ENCODE measurements at regions not wholly inside any gene's neighbourhood (a gene's known extent, or its start where the extent isn't known, plus 50 kb on each side); places are given as distances from the start of the nearest gene placed in this dataset.

DNA sequence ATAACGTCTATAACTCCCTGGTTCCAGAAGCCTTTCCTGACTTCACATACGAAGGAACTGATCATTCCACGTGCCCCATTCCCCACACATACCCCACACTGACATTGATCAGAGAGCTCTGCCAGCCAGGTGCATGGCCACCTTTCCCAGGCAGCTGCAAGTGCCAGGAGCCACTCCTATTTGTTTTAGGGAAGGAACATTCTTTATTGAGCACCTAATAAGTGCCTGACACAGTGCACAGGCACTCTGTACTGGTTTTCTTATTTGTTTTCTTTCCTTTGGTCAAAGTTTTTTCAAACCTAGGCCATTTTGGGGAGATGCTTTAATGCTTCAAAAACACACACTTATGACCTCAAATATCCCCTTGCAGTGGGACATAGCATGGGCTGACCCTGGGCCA is 50.0 kb downstream of the PITPNM2 start:
- no peaks in the 10 kb centered on the region for H3K9me3 Mint-ChIP-seq
- H3K4me3 Mint-ChIP-seq, result no peak overlapping the region
- H3K36me3 Mint-ChIP-seq (ENCODE audit: low read depth), result no peaks in the 10 kb centered on the region
- H3K4me1 Mint-ChIP-seq (ENCODE audit: low read depth), result peaks cover 26% of the 10 kb centered on the region
- no peaks in the 10 kb centered on the region for H3K27me3 Mint-ChIP-seq
- DNase-seq, result no peak
- no peak overlapping the region for H3K27ac Mint-ChIP-seq

DNA sequence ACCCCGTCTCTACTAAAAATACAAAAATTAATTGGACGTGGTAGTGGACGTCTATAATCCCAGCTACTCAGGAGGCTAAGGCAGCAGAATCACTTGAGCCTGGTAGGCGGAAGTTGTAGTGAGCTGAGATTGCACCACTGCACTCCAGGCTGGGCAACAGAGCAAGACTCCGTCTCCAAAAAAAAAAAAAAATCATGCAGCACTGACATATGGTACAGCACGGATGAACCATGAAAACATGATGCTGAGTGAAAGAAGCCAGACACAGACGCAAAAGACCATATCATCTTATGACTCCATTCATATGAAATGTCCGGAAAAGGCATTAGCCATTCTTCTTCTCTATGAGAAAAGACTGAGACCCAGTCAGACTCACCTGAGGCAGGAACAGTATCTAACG is 50.4 kb downstream of the PITPNM2 start:
- Mint-ChIP-seq H3K27me3 (no peaks in the 10 kb centered on the region), H3K27ac (no peak overlapping the region), H3K9me3 (no peaks in the 10 kb centered on the region), H3K36me3 (ENCODE audit: low read depth) (no peaks in the 10 kb centered on the region), H3K4me3 (no peak overlapping the region), H3K4me1 (ENCODE audit: low read depth) (peaks cover 21% of the 10 kb centered on the region)
- no peak for DNase-seq

DNA sequence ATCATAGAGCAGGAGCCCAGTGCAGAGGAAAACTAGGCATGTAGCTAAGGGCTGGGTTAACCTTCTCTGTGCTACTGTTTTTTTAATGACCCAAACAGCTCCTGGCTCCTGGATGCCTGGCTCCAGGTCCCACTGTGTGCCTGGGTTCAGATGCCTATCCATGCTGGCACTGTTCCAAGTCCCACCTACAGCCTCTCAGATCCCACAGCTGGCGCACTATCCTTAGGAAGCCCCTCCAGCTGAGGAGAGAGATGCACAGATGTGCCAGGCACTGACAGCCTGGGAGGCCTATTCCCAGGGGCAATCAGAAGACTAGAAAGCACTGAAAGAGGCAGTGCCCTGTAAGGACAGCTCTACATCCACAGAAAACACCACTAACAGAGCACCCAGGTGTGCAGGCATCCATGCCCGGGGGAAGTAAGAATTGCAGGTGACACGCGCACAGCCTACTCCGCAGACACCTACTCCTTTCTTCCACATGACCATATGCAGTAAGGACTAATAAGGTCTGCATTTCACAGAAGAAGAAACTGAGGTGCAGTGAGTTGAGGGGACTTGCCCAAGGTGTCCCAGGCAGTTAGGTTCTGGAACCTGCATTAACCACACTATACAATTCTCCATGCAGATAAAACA is 51.2 kb downstream of the PITPNM2 start:
- Mint-ChIP-seq H3K27me3 (no peaks in the 10 kb centered on the region), H3K9me3 (no peaks in the 10 kb centered on the region), H3K4me3 (no peak overlapping the region), H3K4me1 (ENCODE audit: low read depth) (peaks cover 17% of the 10 kb centered on the region), H3K36me3 (ENCODE audit: low read depth) (no peaks in the 10 kb centered on the region), H3K27ac (no peak overlapping the region)
- DNase-seq, result no peak

DNA sequence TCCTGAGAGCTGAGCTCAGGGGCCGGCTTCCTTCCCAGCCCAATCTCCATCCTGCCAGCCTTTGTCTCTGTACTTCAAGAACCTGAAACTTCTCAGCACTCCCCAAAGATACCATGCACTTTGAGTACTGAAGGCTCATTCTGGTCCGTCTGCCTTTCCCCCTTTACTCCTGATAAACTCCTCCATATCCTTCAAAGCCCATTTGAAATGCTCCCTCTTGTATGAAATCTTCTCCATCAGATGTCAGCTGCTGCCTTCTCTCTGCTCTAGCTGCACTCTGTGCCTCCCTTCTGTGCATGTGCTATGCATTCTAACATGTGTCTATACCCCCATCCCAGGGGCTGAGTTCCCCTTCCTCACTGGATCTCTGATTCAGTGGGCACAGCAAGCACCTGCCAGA is 52.1 kb downstream of the PITPNM2 start:
- Mint-ChIP-seq H3K27ac (no peak overlapping the region), H3K27me3 (no peaks in the 10 kb centered on the region), H3K36me3 (ENCODE audit: low read depth) (no peaks in the 10 kb centered on the region), H3K4me3 (no peak overlapping the region), H3K9me3 (no peaks in the 10 kb centered on the region), H3K4me1 (ENCODE audit: low read depth) (peaks cover 17% of the 10 kb centered on the region)
- DNase-seq, result no peak

DNA sequence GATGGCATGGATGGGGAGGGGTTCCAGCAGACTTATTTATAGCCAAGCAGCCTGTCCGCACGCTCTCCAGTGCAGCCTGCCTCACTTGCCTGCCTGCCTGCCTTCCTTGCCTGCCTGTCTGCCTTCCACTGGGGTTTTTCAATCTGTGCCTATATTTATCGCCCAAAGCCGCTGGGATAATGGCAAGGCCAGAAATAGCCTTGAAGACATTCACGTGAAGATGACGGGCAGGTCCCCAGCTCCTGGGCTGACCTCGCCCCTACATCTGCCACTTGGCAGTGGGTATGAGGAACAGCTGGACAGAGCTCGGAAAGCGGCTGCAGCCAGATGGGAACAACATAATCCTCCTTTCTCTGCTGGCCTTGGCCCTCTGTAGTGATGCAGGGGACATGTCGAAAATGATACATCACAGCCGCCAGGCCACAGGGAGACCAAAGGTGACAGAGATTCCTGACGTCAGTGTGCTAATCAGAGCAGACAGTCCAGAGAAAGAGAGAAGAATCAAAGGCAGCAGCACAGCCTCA is 53.3 kb downstream of the PITPNM2 start:
- H3K4me1 Mint-ChIP-seq (ENCODE audit: low read depth), result peaks cover 11% of the 10 kb centered on the region
- H3K27ac Mint-ChIP-seq, result no peak overlapping the region
- H3K4me3 Mint-ChIP-seq, result no peak overlapping the region
- H3K27me3 Mint-ChIP-seq, result no peaks in the 10 kb centered on the region
- H3K36me3 Mint-ChIP-seq (ENCODE audit: low read depth), result no peaks in the 10 kb centered on the region
- no peaks in the 10 kb centered on the region for H3K9me3 Mint-ChIP-seq
- DNase-seq, result no peak

DNA sequence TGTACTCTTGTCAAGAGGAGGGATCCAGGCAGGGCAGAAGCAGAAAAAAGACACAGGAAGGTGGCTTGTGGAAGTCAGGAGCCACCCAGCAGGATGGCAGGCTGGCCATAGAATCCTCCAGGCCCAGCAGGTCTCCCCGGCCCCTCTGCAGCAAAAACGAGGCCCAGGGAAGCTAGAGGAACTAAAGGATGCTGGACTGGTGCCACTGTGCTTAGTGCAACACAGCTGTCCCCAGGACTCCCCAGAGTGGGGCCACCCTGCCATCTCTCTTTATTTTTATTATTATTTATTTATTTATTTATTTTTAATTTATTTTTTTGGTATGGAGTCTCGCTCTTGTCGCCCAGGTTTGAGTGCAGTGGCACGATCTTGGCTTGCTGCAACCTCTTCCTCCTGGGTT is 54.1 kb downstream of the PITPNM2 start:
- Mint-ChIP-seq H3K27ac (no peak overlapping the region), H3K27me3 (no peaks in the 10 kb centered on the region), H3K36me3 (ENCODE audit: low read depth) (no peaks in the 10 kb centered on the region), H3K9me3 (no peaks in the 10 kb centered on the region), H3K4me1 (ENCODE audit: low read depth) (peaks cover 6% of the 10 kb centered on the region), H3K4me3 (no peak overlapping the region)
- DNase-seq, result no peak

DNA sequence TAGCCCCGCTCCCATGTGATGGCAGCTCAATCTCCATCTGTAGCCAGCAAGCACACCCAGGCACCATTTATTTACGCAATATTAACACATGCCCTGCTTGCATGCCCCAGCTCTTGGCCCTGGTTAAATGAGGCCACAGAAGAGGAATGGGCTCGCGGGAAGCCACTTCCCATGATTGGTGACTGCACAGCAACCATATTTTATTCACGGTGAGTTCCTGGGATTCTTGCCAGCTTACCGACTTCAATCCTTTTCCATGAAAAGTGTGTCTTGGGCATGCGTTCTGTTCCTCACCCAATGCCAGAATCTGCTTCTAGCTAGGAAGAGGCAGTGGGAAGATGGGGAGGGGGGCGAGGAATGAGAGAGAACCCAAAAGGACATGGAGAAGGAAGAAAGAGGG is 54.7 kb downstream of the PITPNM2 start:
- Mint-ChIP-seq H3K36me3 (ENCODE audit: low read depth) (no peaks in the 10 kb centered on the region), H3K4me3 (no peak overlapping the region), H3K9me3 (no peaks in the 10 kb centered on the region), H3K27me3 (no peaks in the 10 kb centered on the region), H3K4me1 (ENCODE audit: low read depth) (peaks cover 8% of the 10 kb centered on the region), H3K27ac (no peak overlapping the region)
- DNase-seq, result no peak

DNA sequence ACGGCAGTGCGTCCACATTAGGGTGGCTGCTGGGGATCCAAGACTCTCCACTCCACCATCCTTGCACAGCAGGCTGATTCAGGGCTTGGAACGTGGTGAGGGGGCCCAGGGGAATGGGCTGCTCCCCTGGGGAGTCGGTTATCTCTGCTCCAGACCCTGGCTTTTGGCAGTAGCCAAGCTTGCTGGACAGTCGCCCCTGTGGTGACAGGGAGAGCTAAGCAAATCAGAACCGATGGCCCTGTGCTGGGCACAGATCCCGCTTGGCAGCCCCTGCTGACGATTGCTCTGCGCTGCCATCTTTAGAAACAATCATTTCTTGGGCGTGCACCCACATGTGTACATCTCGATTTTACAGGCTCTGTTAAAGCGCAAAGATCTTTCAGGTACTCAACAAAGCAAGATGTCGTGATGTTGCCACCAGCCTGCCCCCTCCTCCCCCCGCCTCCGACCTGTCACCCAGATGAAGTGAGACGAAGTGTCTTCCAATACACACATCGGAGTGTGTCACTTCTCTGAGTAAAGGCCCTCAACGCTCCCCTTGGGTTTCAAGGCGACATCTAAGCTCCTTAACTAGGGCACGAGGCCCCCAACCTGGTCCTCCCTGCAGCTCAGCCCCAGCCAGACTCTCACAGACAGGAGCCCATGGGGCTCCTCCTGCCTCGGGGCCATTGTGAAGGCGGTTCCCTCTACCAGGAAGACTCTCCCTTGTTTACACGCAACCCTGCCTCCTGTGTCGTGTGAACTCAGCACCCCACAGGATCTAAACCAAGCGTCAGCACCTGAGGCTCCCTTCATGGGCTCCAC is 55.6 kb downstream of the PITPNM2 start:
- Mint-ChIP-seq H3K4me3 (no peak overlapping the region), H3K27ac (no peak overlapping the region)

DNA sequence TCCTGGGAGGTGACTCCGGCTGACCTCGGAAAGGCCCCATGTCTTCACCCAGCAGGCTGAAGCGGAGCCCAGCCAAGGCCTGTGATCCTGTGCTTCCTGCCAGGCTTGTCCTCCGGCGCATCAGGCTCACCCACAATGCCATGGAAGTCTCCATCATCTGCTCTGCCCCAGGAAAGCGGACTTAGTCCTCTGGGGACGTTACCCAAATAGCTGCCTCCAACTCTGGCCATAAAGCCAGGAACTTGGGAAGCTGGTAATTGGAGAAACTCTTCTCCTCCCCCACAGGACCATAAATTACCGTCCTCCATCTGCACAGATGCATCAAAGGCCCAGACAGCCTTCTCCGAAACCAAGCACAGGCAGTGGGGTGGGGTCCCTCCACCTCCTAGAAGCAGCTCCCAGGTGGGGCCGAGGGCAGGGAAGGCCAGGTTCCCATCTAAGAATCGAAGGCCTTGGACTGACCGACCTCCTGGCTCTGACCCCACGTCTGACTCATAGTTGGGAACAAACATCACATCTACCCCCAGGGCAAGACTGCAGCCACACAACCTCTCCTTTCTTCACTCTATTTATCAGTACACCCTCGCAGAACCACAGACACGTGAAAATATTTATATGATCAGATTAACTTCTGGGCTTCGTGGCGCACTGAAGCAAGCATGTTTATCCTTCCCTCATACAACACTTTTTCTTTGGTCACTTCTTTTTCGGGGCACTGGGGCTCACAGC is 56.4 kb downstream of the PITPNM2 start:
- no peak overlapping the region for H3K27ac Mint-ChIP-seq
- no peaks in the 10 kb centered on the region for H3K9me3 Mint-ChIP-seq
- no peaks in the 10 kb centered on the region for H3K27me3 Mint-ChIP-seq
- no peak overlapping the region for H3K4me3 Mint-ChIP-seq
- H3K4me1 Mint-ChIP-seq (ENCODE audit: low read depth), result peaks cover 15% of the 10 kb centered on the region
- DNase-seq, result no peak
- no peaks in the 10 kb centered on the region for H3K36me3 Mint-ChIP-seq (ENCODE audit: low read depth)

More for the DNA sequence above, 55.6 kb downstream of the PITPNM2 start:
- H3K36me3 Mint-ChIP-seq (ENCODE audit: low read depth), result no peaks in the 10 kb centered on the region
- no peak for DNase-seq
- H3K27me3 Mint-ChIP-seq, result no peaks in the 10 kb centered on the region
- H3K4me1 Mint-ChIP-seq (ENCODE audit: low read depth), result peaks cover 8% of the 10 kb centered on the region
- no peaks in the 10 kb centered on the region for H3K9me3 Mint-ChIP-seq

DNA sequence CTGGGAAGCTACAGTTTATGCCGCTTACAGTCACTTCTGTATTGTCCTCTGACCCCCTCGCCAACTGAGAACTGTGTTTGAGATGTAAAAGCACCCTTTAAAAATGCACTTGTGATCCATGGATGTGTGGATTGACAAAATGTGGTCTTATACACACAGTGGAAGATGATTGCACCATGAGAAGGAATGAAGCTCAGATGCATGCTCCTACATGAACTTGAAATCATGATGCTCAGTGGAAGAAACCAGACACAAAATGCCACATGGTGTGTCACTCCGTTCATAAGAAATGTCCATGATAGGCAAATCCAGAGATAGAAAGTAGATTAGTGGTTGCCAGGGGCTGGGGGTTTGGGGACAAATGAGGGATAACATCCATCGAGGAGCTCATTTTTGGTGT is 58.0 kb downstream of the PITPNM2 start:
- Mint-ChIP-seq H3K4me3 (no peak overlapping the region), H3K27ac (no peak overlapping the region), H3K36me3 (ENCODE audit: low read depth) (no peaks in the 10 kb centered on the region), H3K27me3 (no peaks in the 10 kb centered on the region), H3K4me1 (ENCODE audit: low read depth) (peaks cover 19% of the 10 kb centered on the region), H3K9me3 (no peaks in the 10 kb centered on the region)
- DNase-seq, result no peak

DNA sequence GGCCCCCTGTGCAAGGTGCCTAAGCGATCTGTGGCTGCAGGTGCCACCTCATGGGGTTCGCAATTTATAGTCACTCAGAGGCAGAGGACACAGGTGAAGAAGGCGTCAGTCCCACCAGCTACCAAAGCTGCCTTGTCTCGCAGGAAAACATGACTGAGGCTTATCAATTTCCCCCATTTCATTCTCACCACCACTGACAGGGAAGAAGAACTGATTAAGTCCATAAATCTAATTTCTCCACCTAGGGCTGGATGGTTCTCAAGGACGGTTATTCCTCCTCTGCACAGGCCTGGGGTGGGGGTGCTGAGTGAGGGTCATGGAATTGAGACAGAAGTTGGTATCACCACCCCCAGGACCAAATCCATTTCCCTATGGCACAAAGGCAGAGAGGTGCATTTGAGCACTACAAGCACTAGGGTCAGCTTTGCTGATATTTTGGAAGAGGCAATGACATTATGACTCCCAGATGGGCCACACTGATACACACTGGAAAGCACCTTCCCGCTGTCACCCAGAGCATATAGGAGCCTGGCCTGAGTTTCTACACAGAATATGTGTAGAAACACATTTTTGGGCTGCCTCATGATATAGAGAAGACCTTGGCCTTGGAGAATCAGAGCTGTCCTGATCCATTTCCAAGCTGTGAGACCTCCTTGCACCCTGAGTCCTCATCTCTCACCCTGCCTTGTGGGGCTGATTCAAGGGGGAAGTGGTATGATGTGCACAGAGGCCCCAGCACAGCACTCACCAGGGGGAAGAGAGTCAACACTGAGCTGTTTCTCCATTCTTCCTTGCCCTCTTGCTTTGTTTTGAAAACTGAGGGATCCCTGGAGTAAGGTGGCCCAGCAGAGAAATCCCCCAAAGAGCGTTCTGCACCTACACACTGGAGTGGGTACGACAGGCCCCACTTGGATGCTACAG is 59.4 kb downstream of the PITPNM2 start:
- no peak overlapping the region for H3K27ac Mint-ChIP-seq

DNA sequence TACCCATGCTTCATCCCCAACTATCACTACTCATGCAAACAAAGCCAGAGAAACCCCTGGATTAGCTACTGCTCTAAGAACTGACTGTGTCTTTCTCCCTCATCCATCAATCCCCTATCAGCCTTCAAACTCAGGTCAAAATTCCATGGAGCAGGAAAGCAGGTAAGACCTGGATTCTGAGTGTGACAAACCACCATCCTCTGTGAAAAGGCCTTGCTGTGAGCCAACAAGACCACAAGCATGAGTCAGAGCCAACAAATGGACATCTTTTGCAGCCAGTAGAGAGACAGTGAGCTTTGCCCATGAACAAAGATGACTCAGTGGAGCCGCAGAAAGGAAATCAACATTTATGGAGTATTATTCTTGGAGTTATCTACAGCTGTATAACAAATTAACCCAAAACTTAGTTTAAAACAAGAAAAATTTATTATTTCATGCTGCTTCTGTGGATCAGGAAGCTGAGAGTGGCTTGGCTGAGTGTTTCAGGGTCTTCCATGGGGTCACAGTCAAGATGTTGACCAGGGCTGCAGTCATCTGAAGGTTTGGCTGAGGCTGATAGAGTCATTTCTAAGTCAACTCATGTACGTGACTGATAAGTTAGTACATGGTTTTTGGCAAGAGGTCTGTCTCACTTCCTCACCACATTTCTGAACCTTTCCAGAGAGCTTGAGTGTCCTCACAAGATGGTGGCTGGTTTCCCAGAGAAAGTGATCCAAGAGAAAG is 61.1 kb downstream of the PITPNM2 start:
- Mint-ChIP-seq H3K27ac (no peak overlapping the region), H3K36me3 (ENCODE audit: low read depth) (no peaks in the 10 kb centered on the region), H3K4me1 (ENCODE audit: low read depth) (peaks cover 23% of the 10 kb centered on the region), H3K4me3 (no peak overlapping the region), H3K27me3 (no peaks in the 10 kb centered on the region), H3K9me3 (no peaks in the 10 kb centered on the region)
- no peak for DNase-seq

More for the DNA sequence above, 59.4 kb downstream of the PITPNM2 start:
- no peak overlapping the region for H3K4me3 Mint-ChIP-seq
- no peaks in the 10 kb centered on the region for H3K27me3 Mint-ChIP-seq
- H3K4me1 Mint-ChIP-seq (ENCODE audit: low read depth), result peaks cover 19% of the 10 kb centered on the region
- no peak for DNase-seq
- no peaks in the 10 kb centered on the region for H3K9me3 Mint-ChIP-seq
- H3K36me3 Mint-ChIP-seq (ENCODE audit: low read depth), result no peaks in the 10 kb centered on the region

DNA sequence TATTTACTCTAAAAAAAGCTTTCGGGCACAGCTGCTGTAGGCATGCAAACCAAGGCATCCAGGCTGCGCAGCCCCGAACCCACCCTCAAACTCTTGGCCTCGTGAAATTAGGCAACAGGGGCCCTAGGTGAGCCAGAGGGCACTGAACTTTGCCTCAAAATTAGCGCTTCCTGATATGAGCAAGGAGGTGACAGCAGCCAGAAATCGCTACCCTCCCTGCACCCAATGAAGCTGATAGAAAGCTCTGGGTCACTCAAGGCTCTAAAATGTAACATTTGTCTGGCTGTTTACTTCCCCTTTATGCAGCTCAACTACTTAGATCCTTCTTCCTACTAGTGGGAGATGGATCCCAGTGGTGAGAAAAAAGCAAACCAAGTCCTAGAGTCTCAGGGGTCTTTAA is 61.8 kb downstream of the PITPNM2 start:
- no peak overlapping the region for H3K27ac Mint-ChIP-seq
- H3K36me3 Mint-ChIP-seq (ENCODE audit: low read depth), result no peaks in the 10 kb centered on the region
- H3K27me3 Mint-ChIP-seq, result no peaks in the 10 kb centered on the region
- no peaks in the 10 kb centered on the region for H3K9me3 Mint-ChIP-seq
- peaks cover 20% of the 10 kb centered on the region for H3K4me1 Mint-ChIP-seq (ENCODE audit: low read depth)
- H3K4me3 Mint-ChIP-seq, result no peak overlapping the region
- no peak for DNase-seq

Measured in activated T-cell treated with anti-CD3 and anti-CD28 coated beads, Interleukin-2, amount 50 U/mL, for 24 hours (primary cell).